Activated T-cell treated with anti-CD3 and anti-CD28 coated beads for 24 hours (primary cell): ENCODE measurements at regions not wholly inside any gene's neighbourhood (a gene's known extent, or its start where the extent isn't known, plus 50 kb on each side); places are given as distances from the start of the nearest gene placed in this dataset.

Experiments
- DNase-seq: peaks from one replicate; pipeline ENCODE4 v3.0.0-alpha.2; 2020; ENCODE audit warnings: low read depth

DNA sequence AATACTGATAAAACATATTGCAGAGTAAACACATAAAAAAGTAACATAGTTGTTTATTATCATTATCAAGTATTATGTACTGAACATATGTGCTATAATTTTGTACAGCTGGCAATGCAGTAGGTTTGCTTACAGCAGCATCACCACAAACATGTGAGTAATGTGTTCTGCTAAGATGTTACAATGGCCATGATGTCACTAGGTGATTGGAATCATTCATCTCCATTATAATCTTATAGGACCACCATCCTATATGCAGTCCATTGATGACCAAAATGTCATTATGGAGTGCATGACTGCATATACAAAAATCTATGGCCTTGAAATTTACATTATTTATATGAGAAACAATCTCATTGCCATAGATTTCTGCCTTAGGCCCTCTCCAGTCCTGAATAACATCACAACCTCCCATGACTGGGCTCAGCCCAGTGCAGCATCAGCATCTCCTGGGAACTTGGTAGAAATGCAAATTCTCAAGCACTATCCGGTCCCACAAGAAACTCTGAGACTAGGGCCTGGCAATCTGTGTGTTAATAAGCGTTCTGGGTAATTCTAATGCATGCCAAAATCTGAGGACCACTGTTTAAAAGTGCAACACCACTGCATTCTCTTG, 352.0 kb upstream of the MARCKS start:
- no peak for DNase-seq

DNA sequence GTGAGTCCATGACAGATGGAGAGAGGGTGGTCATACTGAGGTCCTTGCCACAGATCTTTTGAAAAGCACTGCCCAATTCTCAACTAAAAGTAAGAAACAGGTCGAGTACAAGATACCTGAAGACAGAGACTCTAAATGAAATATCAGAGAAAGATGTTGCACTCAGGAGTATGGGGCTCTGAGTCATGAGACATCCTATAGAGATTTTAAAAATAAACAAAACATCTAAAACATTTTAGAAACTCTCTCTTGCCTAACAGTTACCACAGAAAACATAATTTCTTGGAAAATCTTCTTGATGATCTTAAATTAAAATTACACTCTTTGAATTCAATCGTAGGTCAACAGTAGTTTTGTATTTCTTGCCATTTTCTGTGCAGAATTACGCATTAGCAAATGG, 348.9 kb upstream of the MARCKS start:
- DNase-seq: no peak

DNA sequence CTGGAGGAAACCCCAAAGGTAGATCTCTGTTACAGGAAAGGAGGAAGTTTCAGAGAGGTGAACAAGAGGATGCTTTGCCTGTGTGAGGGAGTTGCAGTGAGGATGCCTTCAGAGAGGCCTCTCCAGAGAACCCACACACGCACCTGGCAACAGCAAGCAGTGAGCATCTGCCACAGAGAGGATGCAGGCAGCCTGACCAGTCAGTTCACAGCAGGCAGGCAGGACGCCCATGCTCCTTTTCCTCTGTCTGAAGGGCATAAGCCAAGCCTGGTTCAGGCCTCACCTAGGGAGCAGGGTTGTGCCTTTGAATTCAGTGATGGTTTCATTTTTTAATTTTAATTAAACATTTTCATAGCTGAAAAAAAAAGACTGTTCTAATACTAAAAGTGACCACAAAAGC, 346.0 kb upstream of the MARCKS start:
- DNase-seq: no peak

DNA sequence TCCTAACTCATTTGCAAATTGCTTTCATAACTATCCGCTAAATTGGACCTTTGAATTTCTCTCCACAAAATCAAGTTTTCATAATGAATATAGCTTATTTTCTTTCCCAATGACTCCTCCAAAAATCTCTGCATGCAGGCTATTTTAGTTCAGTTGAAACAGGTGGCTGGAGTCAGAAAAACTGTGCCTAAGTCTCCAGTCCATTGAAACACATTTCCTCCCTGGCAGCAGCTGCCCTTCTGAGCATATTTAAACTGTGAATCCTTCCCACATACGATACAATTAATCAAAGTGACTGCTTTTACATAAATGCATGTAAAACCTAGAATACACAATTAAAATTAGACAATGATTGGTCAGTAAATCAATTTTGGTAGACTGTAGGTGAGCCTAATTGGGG, 344.6 kb upstream of the MARCKS start:
- no peak for DNase-seq

DNA sequence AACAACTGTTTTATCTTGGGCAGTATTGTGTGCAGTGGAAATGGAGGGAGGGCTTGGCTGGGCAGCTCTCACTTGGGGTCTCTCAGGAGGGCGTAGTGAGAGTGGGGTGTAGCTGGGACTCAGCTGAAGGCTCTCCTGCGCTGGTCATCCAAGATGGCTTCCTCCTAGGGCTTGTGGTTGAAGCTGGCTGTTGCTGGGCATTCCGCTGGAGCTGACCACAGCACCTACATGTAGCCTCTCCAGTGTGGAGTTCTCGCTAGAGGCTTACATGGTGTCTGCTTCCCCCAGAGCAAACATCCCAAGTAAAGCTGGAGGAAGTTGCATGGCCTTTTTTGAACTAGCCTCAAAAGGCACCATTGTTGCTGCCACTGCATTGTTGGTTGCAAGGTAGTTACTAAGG, 344.1 kb upstream of the MARCKS start:
- no peak for DNase-seq

DNA sequence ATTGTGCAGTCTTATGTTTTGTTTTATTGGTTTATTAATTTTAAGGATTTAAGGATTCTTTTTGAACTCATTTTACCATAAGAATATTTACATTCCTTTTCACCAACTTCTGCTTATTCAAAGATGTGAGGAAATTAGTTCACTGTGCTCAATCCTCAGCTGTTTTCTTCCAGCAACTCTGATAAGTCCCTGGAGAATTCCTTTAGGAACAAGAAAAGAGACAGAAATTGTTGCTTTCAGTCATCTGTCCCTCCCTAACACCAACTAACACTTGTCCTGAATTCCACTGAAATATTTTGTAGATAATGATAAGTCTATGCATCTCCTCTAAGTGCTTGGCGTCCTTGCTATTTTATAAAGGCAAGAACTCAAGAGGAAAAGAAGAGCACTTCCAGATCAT, 334.8 kb upstream of the MARCKS start:
- no peak for DNase-seq

DNA sequence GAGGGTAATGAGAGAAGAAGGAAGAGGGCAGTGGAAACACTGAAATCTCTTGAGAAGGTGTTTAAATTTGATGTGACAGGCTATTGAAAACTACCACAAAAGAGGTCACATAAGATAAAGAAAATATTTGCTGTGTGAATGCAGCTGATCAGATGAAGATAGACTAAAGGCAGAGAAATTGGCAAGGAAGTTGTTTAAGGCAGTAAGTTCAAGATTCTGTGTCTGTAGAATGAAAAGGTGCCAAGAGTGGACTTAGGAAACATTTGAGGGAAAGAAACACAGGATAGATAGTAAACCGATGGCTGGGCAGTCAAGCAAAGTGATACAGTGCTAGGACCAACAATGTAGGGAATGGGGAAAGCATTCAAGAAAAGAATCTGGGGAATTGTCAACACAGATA, 332.3 kb upstream of the MARCKS start:
- DNase-seq: no peak

DNA sequence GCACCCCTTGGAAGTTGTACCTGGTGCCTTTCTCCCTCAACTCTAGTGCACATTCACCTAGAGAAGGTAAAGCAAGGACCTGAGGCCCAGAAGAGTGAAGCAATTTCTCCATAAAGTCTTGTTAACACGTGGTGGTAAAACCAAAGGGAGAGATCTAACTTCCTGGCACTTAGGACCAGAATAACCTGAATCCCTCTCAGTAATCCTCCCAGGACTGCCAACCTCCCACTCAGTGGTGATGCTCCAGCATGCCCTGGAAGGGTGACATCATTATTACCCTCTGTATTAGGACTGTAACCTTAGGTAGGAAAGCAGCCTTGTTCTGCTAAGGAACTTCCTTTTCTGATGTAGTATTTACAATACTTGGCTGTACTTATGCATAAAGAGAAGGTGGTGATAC, 330.6 kb upstream of the MARCKS start:
- no peak for DNase-seq

DNA sequence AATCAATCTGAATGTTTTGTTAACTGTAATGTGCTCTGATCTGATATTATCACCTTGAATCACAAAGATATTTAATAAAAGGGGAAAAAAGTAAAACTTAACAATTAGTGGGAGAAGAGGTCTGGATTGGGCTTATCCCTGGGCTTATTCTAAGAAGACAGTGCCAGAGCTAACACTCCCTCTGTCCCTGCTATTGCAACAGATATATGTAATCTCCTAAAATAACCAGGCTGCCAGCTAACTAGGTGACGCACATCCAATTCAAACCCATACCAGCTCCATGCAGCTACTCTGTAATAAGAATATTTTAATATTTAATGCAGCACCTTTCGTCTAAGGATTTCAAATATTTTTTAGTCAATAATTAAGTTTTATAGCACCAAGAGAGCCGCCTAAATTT, 330.1 kb upstream of the MARCKS start:
- no peak for DNase-seq

DNA sequence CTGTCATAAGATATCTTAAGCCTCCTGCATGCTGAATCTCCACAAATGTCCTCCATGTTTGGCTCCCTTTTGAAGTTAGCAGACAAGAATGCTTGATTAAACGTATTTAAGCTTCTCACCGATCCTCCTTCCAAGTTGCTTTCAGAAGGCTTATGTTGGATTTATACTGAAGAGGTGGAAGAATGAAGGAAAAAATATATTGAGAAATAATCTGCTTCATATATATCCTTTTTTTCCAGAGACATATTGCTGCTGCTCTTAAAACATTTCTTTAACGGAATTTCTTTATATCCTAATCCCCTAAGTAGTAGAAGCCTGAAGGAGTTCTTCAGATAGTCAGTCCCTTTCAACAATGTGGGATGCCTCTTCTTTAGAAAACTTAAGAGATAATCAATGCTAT, 329.0 kb upstream of the MARCKS start:
- DNase-seq: no peak

DNA sequence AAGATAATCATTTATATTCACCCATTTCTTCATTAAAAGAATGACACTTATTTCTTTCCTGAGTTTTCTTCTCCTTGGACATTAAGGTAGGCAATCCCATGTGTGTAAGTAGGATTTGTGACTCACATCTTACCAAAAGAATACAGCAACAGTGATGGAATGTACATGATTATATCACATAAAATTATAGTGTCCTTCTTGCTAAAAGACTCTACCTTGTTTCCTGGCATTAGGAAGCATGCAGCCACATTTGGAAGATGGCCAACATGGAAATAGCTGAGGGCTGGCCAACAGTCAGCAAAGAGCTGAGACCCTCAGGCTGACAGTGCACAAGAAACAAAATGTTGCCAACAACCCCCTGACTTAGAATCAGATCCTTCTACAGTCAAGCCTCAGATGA, 327.9 kb upstream of the MARCKS start:
- DNase-seq: no peak

DNA sequence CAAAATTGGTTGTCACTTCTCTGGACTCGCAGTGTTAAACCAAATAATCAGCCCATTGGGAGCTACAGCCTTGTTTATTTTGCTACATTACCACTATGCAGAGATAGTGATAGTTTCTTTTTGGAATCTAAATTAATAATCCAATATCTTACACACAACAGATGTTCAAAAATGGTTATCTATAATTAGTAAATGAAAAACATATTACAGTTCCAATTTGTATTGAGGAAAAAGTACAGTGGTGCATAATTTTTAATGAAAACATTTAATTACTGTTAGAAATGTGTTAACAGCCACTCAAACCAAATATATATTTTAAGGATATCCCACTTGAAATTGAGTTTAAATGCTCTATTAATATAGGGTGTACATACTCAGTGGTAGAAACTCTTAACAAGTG, 327.3 kb upstream of the MARCKS start:
- DNase-seq: no peak

DNA sequence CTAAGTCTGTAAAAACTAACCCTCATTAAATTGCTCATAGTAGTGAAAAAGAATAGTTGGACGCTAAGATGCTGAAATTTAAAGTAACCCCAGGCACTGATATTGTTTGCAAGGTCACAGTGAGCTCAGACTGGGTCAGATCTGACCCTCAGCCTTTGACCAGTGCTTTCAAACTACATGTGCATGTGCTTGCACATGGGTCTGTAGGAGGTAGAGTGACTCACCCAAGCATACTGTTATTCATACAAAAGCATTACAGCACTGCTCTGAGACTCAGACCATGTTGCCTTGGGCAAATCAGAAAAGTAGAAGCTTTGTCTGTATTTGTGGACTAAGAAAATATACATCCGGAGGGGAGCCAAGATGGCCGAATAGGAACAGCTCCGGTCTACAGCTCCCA, 326.4 kb upstream of the MARCKS start:
- DNase-seq: no peak

DNA sequence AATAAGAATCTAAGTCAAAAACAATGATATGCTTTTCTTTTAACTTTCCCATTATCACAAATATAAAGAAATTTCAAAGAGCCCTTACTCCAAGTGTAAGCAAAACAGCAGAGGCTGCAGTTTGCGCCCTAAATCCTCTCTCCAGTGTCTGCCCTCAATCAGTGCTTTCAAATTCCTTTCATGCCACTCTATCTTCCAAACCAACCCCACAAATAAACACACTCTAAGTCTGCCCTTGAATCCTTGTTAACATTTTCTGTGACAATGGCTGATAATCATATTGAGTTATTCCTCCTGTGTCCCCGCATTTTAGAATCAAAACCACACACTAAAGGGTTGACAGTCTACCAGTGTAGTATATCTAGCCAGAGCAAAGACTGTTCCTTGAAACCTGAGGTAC, 317.9 kb upstream of the MARCKS start:
- DNase-seq: no peak

DNA sequence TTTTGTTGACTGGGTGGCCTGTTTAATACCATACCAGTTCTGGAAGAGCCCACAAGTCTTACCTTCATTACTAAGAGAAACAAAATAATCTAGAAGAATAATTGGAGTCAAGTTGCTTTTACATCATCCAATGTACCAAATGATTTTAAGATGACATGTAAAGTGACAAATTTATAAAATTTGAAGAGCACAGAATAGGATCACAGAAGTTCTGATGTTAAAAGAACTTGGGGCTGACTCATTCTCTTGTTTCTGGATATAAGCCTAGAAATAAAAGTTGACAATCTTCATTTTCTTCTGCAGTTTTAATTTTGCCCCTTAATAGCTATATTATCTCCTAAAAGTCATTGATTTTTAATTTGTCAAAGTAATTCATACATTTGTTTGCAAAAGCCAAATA, 317.5 kb upstream of the MARCKS start:
- DNase-seq: no peak

DNA sequence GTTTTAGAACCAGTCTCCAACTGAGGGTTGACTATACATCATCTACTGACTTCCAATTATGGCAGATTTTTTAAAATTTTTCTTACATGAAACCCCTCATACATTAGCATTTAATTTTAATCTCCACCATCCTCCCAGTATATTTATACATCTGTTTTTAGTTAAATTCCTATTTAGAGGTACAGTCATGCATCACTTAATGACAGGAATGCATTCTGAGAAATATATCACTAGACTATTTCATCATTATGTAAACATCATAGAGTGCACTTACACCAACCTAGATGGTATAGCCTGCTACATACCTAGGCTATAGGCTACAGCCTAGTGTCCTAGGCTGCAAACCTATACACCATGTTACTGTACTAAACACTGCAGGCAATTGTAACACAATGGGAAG, 316.7 kb upstream of the MARCKS start:
- no peak for DNase-seq

DNA sequence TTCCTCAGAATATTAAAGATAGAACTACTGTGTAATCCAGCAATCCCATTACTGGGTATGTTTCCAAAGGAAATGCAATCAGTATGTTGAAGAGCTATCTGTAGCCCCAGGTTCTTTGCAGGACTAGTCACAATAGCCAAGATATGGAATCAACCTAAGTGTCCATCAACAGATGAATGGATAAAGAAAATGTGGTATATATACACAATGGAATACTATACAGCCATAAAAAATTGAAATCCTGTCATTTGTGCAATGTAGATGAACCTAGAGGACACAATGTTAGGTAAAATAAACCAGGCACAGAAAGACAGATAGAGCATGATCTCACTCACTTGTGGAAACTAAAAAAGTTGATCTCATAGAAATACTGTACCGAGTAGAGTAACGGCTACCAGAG, 306.0 kb upstream of the MARCKS start:
- no peak for DNase-seq

DNA sequence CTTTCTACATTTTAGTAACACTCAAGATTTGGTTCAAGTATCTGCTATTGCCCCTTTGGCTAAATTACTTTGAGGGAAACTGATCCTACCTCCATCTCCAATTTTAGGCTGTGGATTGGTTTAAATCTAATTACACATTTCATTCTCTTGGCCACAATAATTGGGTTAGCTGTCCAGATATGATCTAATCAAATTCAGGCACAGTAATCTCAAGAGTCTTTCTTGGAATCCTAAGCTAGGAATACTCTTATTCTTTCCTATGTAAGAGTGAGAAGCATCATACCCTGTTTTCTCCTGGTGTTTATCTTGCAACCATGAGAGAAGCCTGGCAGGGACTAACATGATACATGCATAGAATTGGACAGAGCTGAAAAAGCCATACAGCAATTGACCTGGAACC, 300.4 kb upstream of the MARCKS start:
- no peak for DNase-seq

DNA sequence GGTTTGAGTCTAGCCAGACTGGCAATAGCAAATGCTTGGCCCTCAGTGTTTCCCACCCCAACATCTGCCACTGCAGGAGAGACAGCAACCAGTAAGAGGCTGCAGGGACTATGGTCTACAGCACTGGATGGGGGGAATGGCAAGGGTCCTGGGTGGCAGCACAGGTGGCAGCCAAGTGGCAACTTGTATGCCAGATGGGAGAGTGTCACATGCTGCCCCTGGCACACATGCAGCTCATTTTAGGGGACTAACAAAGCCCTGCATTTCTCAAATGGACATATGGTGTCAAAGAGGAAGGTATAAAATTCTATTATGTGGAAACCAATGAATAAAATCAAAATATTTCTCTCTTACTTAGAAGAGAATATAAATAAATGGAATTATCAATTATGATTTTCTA, 298.7 kb upstream of the MARCKS start:
- DNase-seq: no peak

DNA sequence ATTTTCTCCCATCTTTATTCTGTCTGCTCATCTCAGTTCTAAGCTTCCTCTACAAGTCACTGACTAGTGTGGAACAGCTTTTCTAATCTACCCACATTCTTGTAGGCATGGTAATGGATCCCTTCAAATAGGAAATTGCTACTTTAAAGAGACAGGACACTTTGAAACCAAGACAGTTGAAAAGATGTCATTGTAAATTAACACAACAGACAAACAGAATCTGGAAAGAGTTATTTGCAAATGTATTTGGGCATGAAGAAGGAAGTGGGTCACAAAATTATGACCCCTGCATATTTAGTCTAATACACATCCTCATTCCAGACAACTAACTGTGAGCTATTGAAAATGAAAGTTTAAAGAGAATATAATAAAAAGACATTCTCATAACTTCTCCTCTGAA, 298.2 kb upstream of the MARCKS start:
- DNase-seq: no peak

DNA sequence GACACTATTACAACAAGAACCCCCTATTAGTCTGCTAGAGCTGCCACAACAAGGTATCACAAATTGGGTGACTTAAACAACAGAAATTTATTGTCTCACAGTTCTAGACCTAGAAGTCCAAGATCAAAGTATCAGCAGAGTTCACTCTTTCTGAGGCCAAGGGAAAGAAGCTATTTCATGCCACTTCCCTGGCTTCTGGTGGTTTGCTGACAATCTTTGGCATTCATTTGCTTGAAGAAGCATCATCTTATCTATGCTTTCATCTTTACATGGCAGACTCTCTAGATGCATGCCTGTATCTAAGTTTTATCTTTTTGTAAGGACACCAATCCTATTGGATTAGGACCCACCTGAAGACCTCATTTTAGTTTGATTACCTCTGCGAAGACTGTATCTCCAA, 296.8 kb upstream of the MARCKS start:
- DNase-seq: no peak

DNA sequence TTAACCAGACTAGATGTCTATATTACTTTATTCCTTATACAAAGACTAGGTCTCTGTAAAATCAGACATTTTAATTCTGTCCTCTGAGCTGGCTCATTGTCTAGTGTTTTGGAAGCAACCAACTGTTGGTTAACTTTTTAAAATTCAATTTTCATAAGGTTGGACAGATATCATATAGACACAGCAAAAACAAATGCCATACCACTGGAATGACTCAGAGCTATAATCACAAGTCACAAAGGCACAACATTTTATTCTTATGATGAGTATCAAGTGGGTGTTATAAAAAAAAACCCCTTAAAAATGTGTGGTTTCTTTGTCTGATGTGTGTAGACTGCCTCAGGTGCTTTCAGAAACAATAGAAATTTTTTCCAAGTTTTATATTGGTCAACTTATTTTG, 296.2 kb upstream of the MARCKS start:
- DNase-seq: no peak

DNA sequence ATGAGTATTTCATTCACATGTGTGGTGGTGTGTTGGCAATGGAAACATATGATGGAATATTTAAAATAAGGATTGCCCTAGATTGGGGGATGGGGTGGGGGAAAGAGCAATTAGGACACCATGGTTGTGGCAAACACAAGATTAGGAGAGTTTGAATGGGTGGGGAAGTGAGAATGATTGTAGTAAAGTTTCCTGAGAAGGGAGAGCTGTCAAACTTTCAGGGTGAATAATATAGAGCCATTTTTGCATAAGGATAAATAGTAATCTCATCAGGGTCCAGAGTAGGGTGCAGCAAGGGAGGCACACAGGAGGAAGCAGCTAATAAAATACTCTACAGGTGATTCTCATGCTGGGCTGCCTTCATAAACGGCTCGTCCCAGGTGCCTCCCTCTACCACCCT, 294.9 kb upstream of the MARCKS start:
- no peak for DNase-seq

DNA sequence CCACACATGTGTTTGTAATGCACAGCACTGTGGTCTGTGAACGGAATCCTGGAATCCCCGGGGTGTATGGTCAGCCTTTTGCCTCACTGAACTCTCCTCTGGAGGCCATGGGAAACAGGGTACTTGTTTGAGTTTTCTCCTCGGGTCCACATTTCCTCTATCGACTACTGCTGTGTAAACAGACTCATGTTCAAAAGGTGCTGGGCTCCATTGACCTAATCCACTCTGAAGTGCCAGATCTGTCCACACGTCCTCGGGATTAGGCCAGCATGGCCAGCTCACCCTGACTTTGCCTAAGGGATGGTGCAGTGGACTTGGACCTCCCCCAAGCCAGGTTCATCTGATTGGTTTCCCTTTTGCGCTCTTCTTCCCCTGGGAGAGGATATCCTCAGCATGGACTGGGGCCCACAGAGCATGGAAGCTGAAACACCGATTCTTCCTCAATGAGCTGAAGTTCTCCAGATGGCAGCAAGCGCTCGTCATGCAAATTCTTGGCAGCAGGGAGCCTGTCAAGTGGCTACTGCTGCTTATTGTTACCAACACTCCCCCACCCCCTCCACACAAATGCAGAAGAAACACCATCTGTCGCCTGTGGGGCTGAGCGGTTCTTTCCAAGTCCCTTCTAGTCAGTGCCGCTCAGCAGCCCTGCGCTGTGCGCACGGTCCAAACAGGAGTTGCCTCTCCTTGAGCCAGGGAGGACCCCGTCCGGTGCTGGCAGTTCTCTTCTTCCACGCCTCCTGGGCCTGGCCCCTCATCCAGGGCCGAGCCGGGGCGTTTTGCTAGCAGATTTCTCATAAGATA, 292.6 kb upstream of the MARCKS start:
- DNase-seq: no peak
